Tibial nerve (tissue), 4 donors: ENCODE measurements at regions not wholly inside any gene's neighbourhood (a gene's known extent, or its start where the extent isn't known, plus 50 kb on each side); places are given as distances from the start of the nearest gene placed in this dataset.

ENCODE experiments used
- DNase-seq, 2 donors: peaks; one replicate each; pipeline ENCODE4 v3.0.0-alpha.2; 2019; ENCODE audit warnings: low spot score in 2 of 2
- H3K27ac ChIP-seq, 4 donors: fragments of 200-600 bp; sonication (generic) in 3 of 4; one replicate each; pipeline ENCODE4 v1.5.1; 2017 to 2019; ENCODE audit warnings: mild to moderate bottlenecking in 1 of 4
- H3K27me3 ChIP-seq, 2 donors: fragments of 200-600 bp; sonication (generic) in 1 of 2; one replicate each; pipeline versions ENCODE4 v1.5.1 to v1.6.0; 2017 to 2019
- H3K36me3 ChIP-seq, 3 donors: fragments of 200-600 bp; sonication (generic); one replicate each; pipeline ENCODE4 v1.5.1; 2018 to 2019
- H3K4me1 ChIP-seq, 4 donors: fragments of 200-600 bp; sonication (generic) in 3 of 4; one replicate each; pipeline ENCODE4 v1.5.1; 2017 to 2019
- H3K4me3 ChIP-seq, 4 donors: fragments of 200-600 bp; sonication (generic) in 3 of 4; one replicate each; pipeline ENCODE4 v1.5.1; 2017 to 2019; ENCODE audit warnings: mild to moderate bottlenecking in 1 of 4, moderate library complexity in 1 of 4
- H3K9me3 ChIP-seq, 4 donors: fragments of 200-600 bp; sonication (generic) in 3 of 4; one replicate each; pipeline ENCODE4 v1.5.1; 2017 to 2019
- CTCF ChIP-seq, 5 experiments: fragments of 200-600 bp in 3 of 5; fragments of 450-650 bp in 2 of 5; sonication (generic) in 3 of 5; IDR thresholded peaks; one replicate each; pipeline ENCODE4 v1.5.1; 2016 to 2019; ENCODE audit warnings: antibody characterized with exemption in 5 of 5, mild to moderate bottlenecking in 3 of 5, moderate library complexity in 2 of 5
- EP300 ChIP-seq, 2 donors: sonication (generic); formaldehyde crosslinking; IDR thresholded peaks; one replicate each; pipeline ENCODE4 v1.6.1; 2017; ENCODE audit warnings: antibody characterized with exemption in 2 of 2, mild to moderate bottlenecking in 1 of 2
- POLR2A ChIP-seq, 2 donors: fragments of 450-650 bp; IDR thresholded peaks; one replicate each; pipeline ENCODE4 v1.6.1; 2017; ENCODE audit warnings: antibody characterized with exemption in 2 of 2, mild to moderate bottlenecking in 2 of 2, moderate library complexity in 2 of 2
- WGBS, 2 donors: methylation state at CpG; one replicate each; pipeline ENCODE4 v1.1.5; 2018; 5-methylcytosine and 5-hydroxymethylcytosine counted together

- H3K4me3 ChIP-seq, result no peak overlapping the region
- H3K27ac ChIP-seq, result no peak overlapping the region
- peaks cover 0 to 27% (median 4%) of the 10 kb centered on the region in 3 donors for H3K36me3 ChIP-seq
- no peaks in the 10 kb centered on the region for H3K27me3 ChIP-seq
- peaks cover 0 to 5% (median 1%) of the 10 kb centered on the region in 4 donors for H3K9me3 ChIP-seq
- H3K4me1 ChIP-seq, result no peaks in the 10 kb centered on the region
- TF ChIP-seq EP300 (IDR thresholded peaks at IDR 0.05) (no peak), CTCF (IDR thresholded peaks at IDR 0.05) (no peak), POLR2A (IDR thresholded peaks at IDR 0.05) (no peak)
- no peak for DNase-seq
These were observed 134.6 kb downstream of the CYB561 start for GRCh38 chr17:63311416-63311937.

DNA sequence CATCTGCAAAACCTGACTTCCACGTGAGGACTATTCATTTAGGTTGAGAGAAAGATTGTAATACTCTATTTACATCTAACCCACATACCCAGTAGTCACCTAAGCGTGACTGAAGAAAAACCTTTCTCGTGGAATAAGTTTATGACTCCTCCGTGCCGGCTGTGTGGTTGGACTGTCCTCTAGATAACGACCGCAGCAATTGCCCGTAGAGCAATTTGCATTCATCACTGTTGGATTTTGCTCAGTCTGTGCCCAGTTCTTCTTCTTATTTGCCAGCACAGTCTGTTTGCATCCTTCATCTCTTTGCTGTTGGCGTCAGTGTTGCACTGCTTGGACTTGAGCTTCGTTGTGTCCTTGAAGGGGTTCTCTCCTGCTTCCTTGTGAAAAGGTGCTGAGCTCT, 131.3 kb downstream of the CYB561 start:
- Histone ChIP-seq H3K4me3 (no peak overlapping the region), H3K4me1 (no peaks in the 10 kb centered on the region), H3K27me3 (no peaks in the 10 kb centered on the region), H3K27ac (no peak overlapping the region), H3K36me3 (peaks cover 0 to 41% (median 4%) of the 10 kb centered on the region in 3 donors), H3K9me3 (peaks cover 0 to 5% (median 1%) of the 10 kb centered on the region in 4 donors)
- WGBS, 2 donors, result 76 to 84% methylated on average over 10 of the region's 10 CpGs
- DNase-seq, result no peak
- TF ChIP-seq POLR2A (IDR thresholded peaks at IDR 0.05), result no peak
- TF ChIP-seq EP300 (IDR thresholded peaks at IDR 0.05), result no peak
- no peak for TF ChIP-seq CTCF (IDR thresholded peaks at IDR 0.05)

- no peak for DNase-seq
- H3K4me1 ChIP-seq, result no peaks in the 10 kb centered on the region
- 72 to 82% methylated on average over 1 of the region's 1 CpG for WGBS, 2 donors
- H3K27me3 ChIP-seq, result no peaks in the 10 kb centered on the region
- no peak for TF ChIP-seq CTCF (IDR thresholded peaks at IDR 0.05)
- no peak for TF ChIP-seq POLR2A (IDR thresholded peaks at IDR 0.05)
- TF ChIP-seq EP300 (IDR thresholded peaks at IDR 0.05), result no peak
- no peak overlapping the region for H3K27ac ChIP-seq
- no peak overlapping the region for H3K4me3 ChIP-seq
- H3K36me3 ChIP-seq, result peaks cover 0 to 46% (median 4%) of the 10 kb centered on the region in 3 donors
- H3K9me3 ChIP-seq, result no peaks in the 10 kb centered on the region
These were observed 130.0 kb downstream of the CYB561 start for GRCh38 chr17:63316100-63316499.

- peaks cover 0 to 58% (median 4%) of the 10 kb centered on the region in 3 donors for H3K36me3 ChIP-seq
- H3K27ac ChIP-seq, result no peak overlapping the region
- no peaks in the 10 kb centered on the region for H3K9me3 ChIP-seq
- DNase-seq, result no peak
- no peaks in the 10 kb centered on the region for H3K4me1 ChIP-seq
- H3K4me3 ChIP-seq, result no peak overlapping the region
- no peaks in the 10 kb centered on the region for H3K27me3 ChIP-seq
- TF ChIP-seq EP300 (IDR thresholded peaks at IDR 0.05), result no peak
- no peak for TF ChIP-seq CTCF (IDR thresholded peaks at IDR 0.05)
- no peak for TF ChIP-seq POLR2A (IDR thresholded peaks at IDR 0.05)
- WGBS, 2 donors, result 58 to 65% methylated on average over 2 of the region's 2 CpGs
These were observed 128.8 kb downstream of the CYB561 start for GRCh38 chr17:63317166-63317840.

DNA sequence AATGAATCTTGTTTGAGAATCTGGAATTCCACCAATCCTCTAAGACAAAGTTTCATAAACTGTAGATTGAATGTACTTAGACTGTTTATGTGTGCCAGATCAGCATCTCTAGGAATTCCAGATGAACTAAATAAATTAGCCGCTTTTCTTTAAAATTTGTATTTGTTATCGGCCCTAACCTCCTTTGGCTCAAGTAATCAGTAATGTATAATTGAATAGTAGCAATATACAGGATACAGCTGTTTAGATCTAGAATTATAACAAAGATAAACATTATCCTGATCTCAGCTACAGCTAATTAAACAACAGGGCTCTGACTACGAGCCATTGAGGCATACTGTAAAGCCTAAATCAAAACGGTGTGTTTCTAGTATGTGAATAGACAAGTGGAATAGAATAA, 120.3 kb downstream of the CYB561 start:
- H3K27me3 ChIP-seq, result no peaks in the 10 kb centered on the region
- TF ChIP-seq EP300 (IDR thresholded peaks at IDR 0.05), result no peak
- no peak for TF ChIP-seq CTCF (IDR thresholded peaks at IDR 0.05)
- no peak for TF ChIP-seq POLR2A (IDR thresholded peaks at IDR 0.05)
- no peaks in the 10 kb centered on the region for H3K9me3 ChIP-seq
- 87 to 89% methylated on average over 4 of the region's 4 CpGs for WGBS, 2 donors
- H3K4me3 ChIP-seq, result no peak overlapping the region
- peaks cover 0 to 22% (median 0%) of the 10 kb centered on the region in 3 donors for H3K36me3 ChIP-seq
- H3K4me1 ChIP-seq, result no peaks in the 10 kb centered on the region
- DNase-seq, result no peak
- H3K27ac ChIP-seq, result no peak overlapping the region
